GM13977 (cell line): ENCODE measurements at regions not wholly inside any gene's neighbourhood (a gene's known extent, or its start where the extent isn't known, plus 50 kb on each side); places are given as distances from the start of the nearest gene placed in this dataset.

ENCODE experiments used
- DNase-seq: peaks from one replicate; pipeline ENCODE4 v3.0.0; 2012; ENCODE audit warnings: low spot score
- in situ Hi-C: fragments of 300-500 bp; cut with MboI; formaldehyde crosslinking; loops from one replicate; pipeline ENCODE4 v1.12.0; 2022; ENCODE audit warnings: low sequenced_read_pairs, low pct_unique_long_range_greater_than_20kb, mixed read lengths, inconsistent platforms; ENCODE audit not compliant: unreplicated experiment
- TF ChIP-seq, protein P1 (sequence below): IDR thresholded peaks from 2 replicates; pipeline ENCODE4 v1.5.1; 2012; ENCODE audit warnings: mild to moderate bottlenecking, control low read depth; ENCODE audit not compliant: insufficient read depth; ENCODE audit errors: extremely low read depth, missing control alignments

DNA sequence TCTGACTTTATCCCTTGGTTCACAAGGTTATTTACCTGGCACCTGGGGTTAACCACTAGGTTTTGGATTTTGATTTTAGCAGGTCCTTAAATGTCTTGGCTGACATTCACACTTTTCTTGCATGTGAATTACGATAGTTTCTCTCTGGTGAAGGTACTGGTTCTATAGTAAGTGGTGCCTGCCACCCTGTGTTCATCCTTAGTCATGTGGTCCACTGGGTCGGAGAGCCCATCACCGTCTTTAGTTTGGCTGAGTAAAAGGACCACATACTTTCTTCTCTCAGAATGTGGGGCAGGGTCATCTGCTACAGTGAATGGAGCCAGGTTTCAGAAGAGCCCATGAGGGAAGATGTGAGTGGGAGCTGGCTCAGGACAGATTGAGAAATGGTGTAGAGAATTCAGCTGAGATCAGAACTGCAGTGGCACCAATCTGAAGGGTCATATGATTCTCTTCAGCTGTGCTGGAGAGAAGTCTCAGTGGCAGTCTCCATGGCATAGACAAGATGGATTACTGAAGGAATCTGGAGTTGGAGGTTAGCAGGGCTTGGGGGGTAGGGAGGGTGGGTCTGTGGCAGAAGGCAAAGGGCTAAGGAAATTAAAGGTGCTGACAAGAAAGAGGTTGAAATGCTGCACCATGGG lies 310.4 kb downstream of the GPAT3 start:
- TF ChIP-seq, protein P1, sequence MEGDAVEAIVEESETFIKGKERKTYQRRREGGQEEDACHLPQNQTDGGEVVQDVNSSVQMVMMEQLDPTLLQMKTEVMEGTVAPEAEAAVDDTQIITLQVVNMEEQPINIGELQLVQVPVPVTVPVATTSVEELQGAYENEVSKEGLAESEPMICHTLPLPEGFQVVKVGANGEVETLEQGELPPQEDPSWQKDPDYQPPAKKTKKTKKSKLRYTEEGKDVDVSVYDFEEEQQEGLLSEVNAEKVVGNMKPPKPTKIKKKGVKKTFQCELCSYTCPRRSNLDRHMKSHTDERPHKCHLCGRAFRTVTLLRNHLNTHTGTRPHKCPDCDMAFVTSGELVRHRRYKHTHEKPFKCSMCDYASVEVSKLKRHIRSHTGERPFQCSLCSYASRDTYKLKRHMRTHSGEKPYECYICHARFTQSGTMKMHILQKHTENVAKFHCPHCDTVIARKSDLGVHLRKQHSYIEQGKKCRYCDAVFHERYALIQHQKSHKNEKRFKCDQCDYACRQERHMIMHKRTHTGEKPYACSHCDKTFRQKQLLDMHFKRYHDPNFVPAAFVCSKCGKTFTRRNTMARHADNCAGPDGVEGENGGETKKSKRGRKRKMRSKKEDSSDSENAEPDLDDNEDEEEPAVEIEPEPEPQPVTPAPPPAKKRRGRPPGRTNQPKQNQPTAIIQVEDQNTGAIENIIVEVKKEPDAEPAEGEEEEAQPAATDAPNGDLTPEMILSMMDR = no peak
- no peak for DNase-seq
- in situ Hi-C loops = no loop called here

DNA sequence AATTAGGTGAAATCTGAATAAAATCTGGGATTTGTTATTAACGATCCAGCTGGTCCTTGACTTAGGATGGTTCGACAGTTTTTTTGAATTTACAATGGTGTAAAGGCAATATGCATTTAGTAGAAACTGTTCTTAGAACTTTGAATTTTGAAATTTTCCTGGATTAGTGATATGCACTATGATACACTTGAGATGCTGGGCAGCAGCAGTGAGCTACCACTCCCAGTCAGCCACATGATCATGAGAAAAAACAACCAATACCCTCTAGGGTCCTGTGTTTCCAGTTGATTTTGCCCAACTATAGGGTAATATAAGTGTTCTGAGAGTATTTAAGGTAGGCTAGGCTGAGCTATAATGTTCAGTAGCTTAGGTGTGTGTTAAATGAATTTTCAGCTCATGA lies 303.7 kb downstream of the GPAT3 start:
- TF ChIP-seq, protein P1 = no peak

DNA sequence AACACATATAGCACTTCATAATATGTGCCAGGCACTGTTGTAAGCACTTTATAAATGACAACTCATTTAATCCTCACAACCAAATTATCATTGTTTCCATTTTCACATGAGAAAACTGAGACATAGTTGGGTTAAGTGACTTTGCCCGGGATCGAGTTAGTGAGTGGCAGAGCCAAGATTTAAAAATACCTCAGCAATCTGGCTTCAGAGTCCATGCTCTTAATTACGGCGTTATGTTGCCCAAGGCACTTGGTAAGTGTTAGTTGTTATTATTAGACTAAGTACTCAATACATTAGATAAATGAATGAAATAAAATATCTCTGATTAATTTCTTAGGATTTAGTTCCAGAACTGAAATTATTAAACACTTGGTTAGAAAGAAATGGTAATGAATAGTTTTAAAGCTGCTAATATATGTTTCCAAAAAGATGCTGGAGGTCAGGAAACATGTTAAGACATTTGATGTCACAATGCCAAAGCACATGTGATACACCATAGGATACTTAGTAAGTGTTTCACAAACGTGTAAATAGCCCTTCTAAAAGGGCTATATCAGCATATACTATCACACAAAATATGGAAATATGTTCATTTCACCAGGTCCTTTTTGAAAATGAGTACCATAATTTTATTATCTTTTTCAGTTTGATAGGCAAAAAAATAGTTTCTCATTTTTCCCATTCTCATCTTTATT lies 301.9 kb downstream of the GPAT3 start:
- DNase-seq = no peak
- TF ChIP-seq, protein P1 = no peak
- in situ Hi-C loops = no loop called here

More for the DNA sequence above, 303.7 kb downstream of the GPAT3 start:
- DNase-seq = no peak
- in situ Hi-C loops = no loop called here

DNA sequence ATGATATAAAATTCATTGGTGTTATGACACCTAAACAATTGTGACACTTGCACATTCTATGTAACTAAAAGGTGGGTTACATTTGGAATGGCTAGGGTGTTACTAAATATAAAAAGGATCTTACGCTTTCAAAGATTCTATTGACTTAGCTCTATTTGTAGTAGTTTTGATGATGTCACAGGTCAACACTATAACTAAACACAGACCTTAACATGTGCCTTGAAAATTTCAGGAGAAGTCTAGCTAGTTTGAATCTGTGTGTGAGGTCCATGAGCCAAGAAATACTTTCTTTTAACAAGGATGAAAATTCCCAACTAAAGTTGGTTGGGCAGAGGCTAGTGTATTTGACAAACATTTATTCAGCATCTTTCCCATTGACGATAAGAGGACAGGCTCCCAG lies 298.0 kb downstream of the GPAT3 start:
- in situ Hi-C loops = no loop called here
- TF ChIP-seq, protein P1 = no peak
- DNase-seq = no peak

DNA sequence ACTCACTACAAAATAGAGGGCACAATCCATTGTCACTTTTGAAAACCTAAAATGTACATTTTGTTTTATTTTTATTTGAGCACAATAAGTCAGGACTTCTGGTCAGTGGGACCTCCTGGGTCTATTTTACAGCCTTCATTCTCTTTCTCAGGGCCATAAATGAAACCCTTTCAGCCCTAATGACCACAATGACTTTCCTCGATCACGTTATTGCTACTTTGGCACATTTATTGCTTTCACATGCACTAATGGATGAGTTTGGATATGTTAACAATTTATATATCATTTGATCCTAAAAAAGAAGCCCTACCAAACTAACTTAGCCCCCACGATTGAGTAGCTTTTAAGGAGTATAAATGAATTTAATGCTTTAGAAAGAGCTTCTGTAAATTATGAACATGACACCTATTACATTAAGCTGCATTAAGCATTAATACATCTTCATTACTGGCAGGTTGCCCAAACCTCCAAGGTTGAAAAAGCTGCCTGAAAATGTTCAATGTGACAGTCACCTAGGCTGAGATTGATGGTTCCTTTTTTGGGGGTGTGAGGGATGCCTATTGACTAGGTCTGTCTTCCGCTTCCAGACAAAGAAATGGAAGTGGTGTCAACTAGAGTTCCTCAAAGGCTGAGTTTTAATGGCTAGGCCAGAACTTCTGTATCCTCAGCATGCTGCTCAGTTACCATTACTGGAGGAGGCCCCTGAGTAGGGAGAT lies 296.4 kb downstream of the GPAT3 start:
- in situ Hi-C loops = no loop called here
- TF ChIP-seq, protein P1 = no peak
- DNase-seq = no peak

DNA sequence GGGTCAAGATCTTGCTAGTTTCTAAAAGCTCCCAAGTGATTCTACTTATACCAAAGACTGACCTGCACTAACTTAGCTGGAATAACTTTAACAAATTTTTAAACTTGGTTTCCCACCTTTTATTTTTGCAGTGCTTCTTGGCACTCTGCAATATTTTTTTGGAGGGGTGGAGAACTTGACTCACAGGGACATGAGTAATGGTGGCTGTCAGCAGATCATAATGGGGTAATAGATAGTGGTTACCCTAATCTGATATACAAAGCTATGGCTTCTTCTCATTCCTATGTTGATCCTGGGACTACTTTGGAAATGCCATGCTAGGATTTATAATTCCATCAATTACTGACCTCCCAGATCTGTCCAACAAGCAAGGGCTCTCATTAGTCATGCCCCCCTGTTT lies 295.7 kb downstream of the GPAT3 start:
- no peak for DNase-seq
- TF ChIP-seq, protein P1 = no peak
- in situ Hi-C loops = no loop called here
